T-helper 9 cell (primary cell): ENCODE measurements at regions not wholly inside any gene's neighbourhood (a gene's known extent, or its start where the extent isn't known, plus 50 kb on each side); places are given as distances from the start of the nearest gene placed in this dataset.
"Not testable (repeated sequence)": the region's sequence is repeated elsewhere in the genome, so short reads cannot be mapped to it uniquely, and the experiment has no call there.

Experiments used
- DNase-seq: peaks from one replicate; pipeline ENCODE4 v3.0.0-alpha.2; 2020

GRCh38 chr2:21811541-21811940 lies 687.8 kb downstream of the TDRD15 start:
- no peak for DNase-seq

- no peak for DNase-seq
These were observed 689.0 kb downstream of the TDRD15 start for GRCh38 chr2:21812766-21813165.

- no peak for DNase-seq
These were observed 690.9 kb downstream of the TDRD15 start for GRCh38 chr2:21814588-21815149.

GRCh38 chr2:21818212-21818795 lies 694.5 kb downstream of the TDRD15 start:
- no peak for DNase-seq

GRCh38 chr2:21819454-21819853 lies 695.7 kb downstream of the TDRD15 start:
- DNase-seq: no peak

- no peak for DNase-seq
These were observed 696.5 kb downstream of the TDRD15 start for GRCh38 chr2:21820271-21820670.

GRCh38 chr2:21821672-21822227 lies 698.0 kb downstream of the TDRD15 start:
- no peak for DNase-seq

GRCh38 chr2:21822505-21822904 lies 698.7 kb downstream of the TDRD15 start:
- DNase-seq: no peak

- no peak for DNase-seq
These were observed 710.0 kb downstream of the TDRD15 start for GRCh38 chr2:21833767-21834166.

- no peak for DNase-seq
These were observed 712.5 kb downstream of the TDRD15 start for GRCh38 chr2:21836261-21836660.

GRCh38 chr2:21836719-21837118 lies 713.0 kb downstream of the TDRD15 start:
- DNase-seq: no peak

- no peak for DNase-seq
These were observed 713.6 kb downstream of the TDRD15 start for GRCh38 chr2:21837168-21837960.

- no peak for DNase-seq
These were observed 717.6 kb downstream of the TDRD15 start for GRCh38 chr2:21841341-21841740.

GRCh38 chr2:21850367-21850766 lies 726.6 kb downstream of the TDRD15 start:
- not testable (repeated sequence) for DNase-seq

GRCh38 chr2:21854938-21855337 lies 731.2 kb downstream of the TDRD15 start:
- DNase-seq: no peak

GRCh38 chr2:21856708-21857107 lies 732.9 kb downstream of the TDRD15 start:
- DNase-seq: no peak

- DNase-seq: no peak
These were observed 737.1 kb downstream of the TDRD15 start for GRCh38 chr2:21860907-21861306.

GRCh38 chr2:21866316-21866715 lies 742.5 kb downstream of the TDRD15 start:
- DNase-seq: no peak

- DNase-seq: no peak
These were observed 764.1 kb downstream of the TDRD15 start for GRCh38 chr2:21887881-21888280.

- no peak for DNase-seq
These were observed 766.3 kb downstream of the TDRD15 start for GRCh38 chr2:21890041-21890440.

GRCh38 chr2:21890716-21891115 lies 766.9 kb downstream of the TDRD15 start:
- DNase-seq: no peak

- DNase-seq: no peak
These were observed 767.4 kb downstream of the TDRD15 start for GRCh38 chr2:21891191-21891590.

GRCh38 chr2:21892140-21892539 lies 768.4 kb downstream of the TDRD15 start:
- no peak for DNase-seq

GRCh38 chr2:21895200-21895599 lies 771.4 kb downstream of the TDRD15 start:
- DNase-seq: no peak
